Spleen (tissue), 11 donors: ENCODE measurements at regions not wholly inside any gene's neighbourhood (a gene's known extent, or its start where the extent isn't known, plus 50 kb on each side); places are given as distances from the start of the nearest gene placed in this dataset.

Experiments used
- DNase-seq: peaks from one replicate; pipeline ENCODE4 v3.0.0-alpha.2; 2020
- H3K27ac ChIP-seq, 8 donors: fragments of 200-600 bp; sonication (generic) in 7 of 8; 1 replicate in 4 of 8; 2 replicates in 4 of 8; pipeline versions ENCODE4 v1.5.0 to v1.8.0; 2016 to 2021; ENCODE audit warnings: inconsistent platforms in 4 of 8, mild to moderate bottlenecking in 4 of 8, moderate library complexity in 1 of 8
- H3K27me3 ChIP-seq, 7 donors: fragments of 200-600 bp; sonication (generic) in 6 of 7; replicated peaks in 1 of 7; 1 replicate in 4 of 7; 2 replicates in 3 of 7; pipeline versions ENCODE4 v1.5.0 to v1.8.0; 2016 to 2021; ENCODE audit warnings: inconsistent platforms in 3 of 7, mild to moderate bottlenecking in 1 of 7
- H3K36me3 ChIP-seq, 6 donors: fragments of 200-600 bp; sonication (generic) in 5 of 6; 1 replicate in 4 of 6; 2 replicates in 2 of 6; pipeline versions ENCODE4 v1.5.0 to v1.8.0; 2016 to 2021; ENCODE audit warnings: inconsistent platforms in 2 of 6
- H3K4me1 ChIP-seq, 6 donors: fragments of 200-600 bp; sonication (generic) in 5 of 6; 1 replicate in 3 of 6; 2 replicates in 3 of 6; pipeline versions ENCODE4 v1.5.0 to v1.8.0; 2016 to 2021; ENCODE audit warnings: inconsistent platforms in 3 of 6
- H3K4me3 ChIP-seq, 8 donors: fragments of 200-600 bp; sonication (generic) in 7 of 8; 1 replicate in 4 of 8; 2 replicates in 4 of 8; pipeline versions ENCODE4 v1.5.0 to v1.8.0; 2016 to 2021; ENCODE audit warnings: inconsistent platforms in 4 of 8, mild to moderate bottlenecking in 4 of 8, moderate library complexity in 2 of 8
- H3K9me3 ChIP-seq, 8 donors: fragments of 200-600 bp; sonication (generic) in 7 of 8; 1 replicate in 4 of 8; 2 replicates in 4 of 8; pipeline versions ENCODE4 v1.5.0 to v1.8.0; 2016 to 2021; ENCODE audit warnings: inconsistent platforms in 4 of 8
- CTCF ChIP-seq, 11 experiments: fragments of 200-600 bp in 7 of 11; fragments of 450-650 bp in 4 of 11; sonication (generic) in 4 of 11; IDR thresholded peaks in 8 of 11; conservative IDR thresholded peaks in 3 of 11; 1 replicate in 7 of 11; 2 replicates in 4 of 11; pipeline versions ENCODE4 v1.4.0 to v1.8.0; 2016 to 2021; ENCODE audit warnings: antibody characterized with exemption in 11 of 11, inconsistent platforms in 4 of 11, mild to moderate bottlenecking in 1 of 11
- POLR2A ChIP-seq, 3 donors: fragments of 450-650 bp; IDR thresholded peaks; one replicate each; pipeline ENCODE4 v1.5.1; 2017; ENCODE audit warnings: antibody characterized with exemption in 3 of 3, mild to moderate bottlenecking in 1 of 3
- POLR2AphosphoS5 ChIP-seq, 3 donors: sonication (generic); formaldehyde crosslinking; IDR thresholded peaks; one replicate each; pipeline ENCODE4 v1.5.1; 2017; ENCODE audit warnings: antibody characterized with exemption in 3 of 3
- WGBS, 5 donors: extraction: QIAGEN DNeasy Blood & Tissue Kit in 3 of 5; methylation state at CpG; one replicate each; pipeline versions ENCODE4 v1.1.5 to v1.1.7; 2013 to 2018; 5-methylcytosine and 5-hydroxymethylcytosine counted together
- intact Hi-C: fragments of 100-400 bp; cut with DNase I; formaldehyde crosslinking; loops from one replicate; pipeline ENCODE4 v1.15.0; 2023; ENCODE audit warnings: low total_unique reads
- donor health status: healthy with polysubstance abuse.
- donor health status: DM: no; HTN: no; CAD: no; lungs with moderate emphysema.
- donor health status: DM: no; HTN: no; CAD: no.
- donor health status: Bipolar disorder and iron deficiency.
- donor health status: healthy.
- donor health status: DM: no; HTN: no; CAD: no.
- donor health status: DM: yes; HTN: yes; CAD: no.

DNA sequence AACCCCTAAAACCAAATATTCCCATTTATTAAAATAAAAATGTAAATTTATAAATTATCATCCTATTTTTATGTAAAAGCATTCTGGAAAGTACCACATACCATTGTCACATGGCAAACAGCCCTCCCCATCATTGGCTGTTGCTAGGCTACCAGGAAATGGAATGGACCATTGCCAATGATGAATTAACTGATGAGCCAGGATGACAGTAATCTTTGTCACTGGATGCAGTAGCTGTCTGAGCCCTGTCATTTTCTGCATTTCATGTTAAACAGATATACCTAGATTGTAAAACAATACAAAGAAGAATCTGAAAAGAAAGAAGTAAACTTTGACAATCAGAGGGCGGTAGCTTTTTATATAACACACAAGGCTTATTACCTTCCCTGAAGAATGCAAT is 641.4 kb downstream of the BCL11A start:
- 0 to 95% (median 42%) methylated on average over 1 of the region's 1 CpG for WGBS, 5 donors
- H3K9me3 ChIP-seq: no peaks in the 10 kb centered on the region
- H3K27me3 ChIP-seq: no peaks in the 10 kb centered on the region
- TF ChIP-seq POLR2A (IDR thresholded peaks at IDR 0.05): no peak
- no peak for TF ChIP-seq CTCF (IDR thresholded peaks at IDR 0.05 in 8 of 11, conservative IDR thresholded peaks at IDR 0.05 in 3 of 11)
- no peak for TF ChIP-seq POLR2AphosphoS5 (IDR thresholded peaks at IDR 0.05)
- H3K27ac ChIP-seq: no peak overlapping the region
- no peak overlapping the region for H3K4me3 ChIP-seq
- intact Hi-C loops: no loop called here
- H3K4me1 ChIP-seq: peaks cover 0 to 12% (median 0%) of the 10 kb centered on the region in 6 donors
- DNase-seq: no peak
- no peaks in the 10 kb centered on the region for H3K36me3 ChIP-seq

- TF ChIP-seq POLR2A (IDR thresholded peaks at IDR 0.05) (no peak), CTCF (IDR thresholded peaks at IDR 0.05 in 8 of 11, conservative IDR thresholded peaks at IDR 0.05 in 3 of 11) (no peak), POLR2AphosphoS5 (IDR thresholded peaks at IDR 0.05) (no peak)
- intact Hi-C loops: no loop called here
- H3K27ac ChIP-seq: no peak overlapping the region
- DNase-seq: no peak
- H3K4me3 ChIP-seq: no peak overlapping the region
- WGBS, 5 donors: 78 to 92% (median 88%) methylated on average over 1 of the region's 1 CpG
- H3K27me3 ChIP-seq: no peaks in the 10 kb centered on the region
- H3K4me1 ChIP-seq: peaks cover 0 to 12% (median 0%) of the 10 kb centered on the region in 6 donors
- no peaks in the 10 kb centered on the region for H3K9me3 ChIP-seq
- H3K36me3 ChIP-seq: no peaks in the 10 kb centered on the region
Measured at GRCh38 chr2:59910166-59910565, 643.3 kb downstream of the BCL11A start.

DNA sequence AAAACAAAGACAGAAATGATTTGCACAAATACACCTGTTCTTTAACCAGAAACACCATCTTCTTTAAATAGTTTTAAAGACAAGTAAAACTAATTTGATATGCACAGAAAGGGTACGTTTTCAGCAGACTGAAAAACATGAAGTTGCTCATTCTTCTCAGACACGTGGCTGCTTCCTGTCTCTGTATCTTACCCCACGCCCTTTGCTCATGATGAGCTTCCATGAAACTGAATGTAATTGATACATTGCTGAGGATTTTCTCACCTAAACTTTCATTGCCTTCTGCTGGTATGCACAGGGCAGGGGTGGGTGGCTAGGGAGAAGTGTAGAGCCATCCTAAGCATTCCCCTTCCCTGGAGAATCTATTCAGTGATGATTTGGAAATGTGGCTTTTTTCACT is 644.3 kb downstream of the BCL11A start:
- DNase-seq: no peak
- Histone ChIP-seq H3K27me3 (no peaks in the 10 kb centered on the region), H3K4me3 (no peak overlapping the region), H3K36me3 (no peaks in the 10 kb centered on the region), H3K27ac (no peak overlapping the region), H3K9me3 (no peaks in the 10 kb centered on the region), H3K4me1 (peaks cover 0 to 12% (median 0%) of the 10 kb centered on the region in 6 donors)
- intact Hi-C loops: no loop called here
- WGBS, 5 donors: 15 to 28% (median 25%) methylated on average over 3 of the region's 3 CpGs
- no peak for TF ChIP-seq POLR2AphosphoS5 (IDR thresholded peaks at IDR 0.05)
- no peak for TF ChIP-seq CTCF (IDR thresholded peaks at IDR 0.05 in 8 of 11, conservative IDR thresholded peaks at IDR 0.05 in 3 of 11)
- no peak for TF ChIP-seq POLR2A (IDR thresholded peaks at IDR 0.05)

DNA sequence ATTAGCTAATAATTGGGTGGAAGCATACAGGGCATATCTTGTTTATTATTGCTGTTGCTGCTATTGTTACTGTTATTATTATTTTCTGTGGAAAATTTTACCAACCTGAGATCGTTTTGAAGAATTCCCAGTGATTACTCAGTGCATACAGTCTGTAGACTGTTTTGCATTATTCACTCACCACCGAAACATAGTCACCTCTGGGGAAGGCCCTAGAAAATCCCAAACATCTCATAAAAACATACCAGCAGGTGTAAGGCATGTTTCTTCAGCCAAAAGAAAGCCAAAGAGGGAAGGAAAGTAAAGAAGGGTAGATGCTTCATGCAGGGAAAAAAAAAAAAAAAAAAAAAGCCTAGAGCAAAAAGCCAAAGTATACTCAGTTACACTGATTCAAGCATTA is 647.7 kb downstream of the BCL11A start:
- peaks cover 0 to 9% (median 0%) of the 10 kb centered on the region in 6 donors for H3K4me1 ChIP-seq
- H3K9me3 ChIP-seq: no peaks in the 10 kb centered on the region
- no peak overlapping the region for H3K4me3 ChIP-seq
- no peak for DNase-seq
- H3K27ac ChIP-seq: no peak overlapping the region
- TF ChIP-seq CTCF (IDR thresholded peaks at IDR 0.05 in 8 of 11, conservative IDR thresholded peaks at IDR 0.05 in 3 of 11) (no peak), POLR2A (IDR thresholded peaks at IDR 0.05) (no peak), POLR2AphosphoS5 (IDR thresholded peaks at IDR 0.05) (no peak)
- intact Hi-C loops: no loop called here
- 69 to 81% (median 77%) methylated on average over 2 of the region's 2 CpGs for WGBS, 5 donors
- no peaks in the 10 kb centered on the region for H3K36me3 ChIP-seq
- no peaks in the 10 kb centered on the region for H3K27me3 ChIP-seq
